Esophagus squamous epithelium (tissue), 4 donors: ENCODE measurements at regions not wholly inside any gene's neighbourhood (a gene's known extent, or its start where the extent isn't known, plus 50 kb on each side); places are given as distances from the start of the nearest gene placed in this dataset.

Source experiments
- CTCF ChIP-seq, 6 experiments: fragments of 450-650 bp in 4 of 6; fragments of 200-600 bp in 2 of 6; sonication (generic) in 2 of 6; IDR thresholded peaks; one replicate each; pipeline ENCODE4 v1.5.1; 2016 to 2019; ENCODE audit warnings: antibody characterized with exemption in 6 of 6, mild to moderate bottlenecking in 4 of 6, moderate library complexity in 4 of 6
- POLR2A ChIP-seq, 4 donors: fragments of 450-650 bp; IDR thresholded peaks; one replicate each; pipeline ENCODE4 v1.6.1; 2017; ENCODE audit warnings: antibody characterized with exemption in 4 of 4, mild to moderate bottlenecking in 4 of 4, moderate library complexity in 3 of 4

GRCh38 chr9:90727488-90727887 is 74.1 kb upstream of the SYK start:
- TF ChIP-seq CTCF (IDR thresholded peaks at IDR 0.05) (no peak), POLR2A (IDR thresholded peaks at IDR 0.05) (no peak)
